Colonic mucosa (tissue), 4 donors: ENCODE measurements at regions not wholly inside any gene's neighbourhood (a gene's known extent, or its start where the extent isn't known, plus 50 kb on each side); places are given as distances from the start of the nearest gene placed in this dataset.

Experiments
- DNase-seq: peaks from one replicate; pipeline ENCODE4 v3.0.0-alpha.2; 2020
- H3K27ac ChIP-seq: fragments of 200-600 bp; one replicate; pipeline ENCODE4 v1.8.0; 2021
- H3K27me3 ChIP-seq: fragments of 200-600 bp; one replicate; pipeline ENCODE4 v1.8.0; 2021
- H3K36me3 ChIP-seq: fragments of 200-600 bp; one replicate; pipeline ENCODE4 v1.8.0; 2021
- H3K4me1 ChIP-seq: fragments of 200-600 bp; one replicate; pipeline ENCODE4 v1.8.0; 2021; ENCODE audit warnings: mild to moderate bottlenecking
- H3K4me3 ChIP-seq: fragments of 200-600 bp; one replicate; pipeline ENCODE4 v1.8.0; 2021
- H3K9ac ChIP-seq, 2 donors: one replicate each; pipeline ENCODE4 v1.7.0; 2013; ENCODE audit warnings: control low read depth in 2 of 2, low read depth in 2 of 2, low read length in 2 of 2
- H3K9me3 ChIP-seq: fragments of 200-600 bp; one replicate; pipeline ENCODE4 v1.8.0; 2021
- intact Hi-C: fragments of 100-400 bp; cut with DNase I; formaldehyde crosslinking; loops from one replicate; pipeline ENCODE4 v1.14.1; 2022
- TF ChIP-seq, protein P1 (sequence below): fragments of 200-600 bp; IDR thresholded peaks from one replicate; pipeline ENCODE4 v1.8.0; 2022; ENCODE audit warnings: antibody characterized with exemption, mild to moderate bottlenecking
- donor health status: healthy.
- donor health status: DM: no; HTN: no; CAD: no.
- donor health status: DM: no; HTN: no; CAD: no.

DNA sequence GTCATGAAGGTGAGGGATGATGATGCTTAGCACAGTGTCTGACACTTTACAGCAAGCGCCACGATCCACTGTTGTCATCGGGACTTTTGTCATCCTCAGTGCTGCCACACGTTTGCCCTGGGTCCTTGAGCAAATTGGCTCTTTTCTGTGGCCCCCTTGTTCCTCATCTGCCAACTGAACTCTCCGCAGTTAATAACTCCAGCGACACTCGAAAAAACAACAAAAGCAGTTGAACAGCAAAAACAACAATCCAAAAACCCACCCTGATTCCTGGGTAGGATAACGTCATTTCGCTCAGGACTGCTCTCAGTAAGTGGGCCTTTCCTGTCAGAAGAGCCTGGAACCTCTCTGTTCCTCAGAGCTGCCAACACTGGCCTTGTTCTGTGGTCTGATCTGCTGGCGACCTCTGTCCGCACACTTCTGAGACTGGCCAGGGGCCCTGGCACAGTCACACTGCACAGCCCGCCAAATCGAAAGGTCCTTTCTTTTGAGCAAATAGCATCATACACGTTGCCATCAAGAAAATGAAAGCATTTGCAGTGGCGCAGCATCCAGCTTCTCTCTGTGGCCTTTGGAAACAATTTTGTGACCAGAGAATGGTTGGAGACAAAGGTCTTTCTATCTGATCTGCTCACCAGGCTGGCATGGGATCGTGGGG is 79.9 kb upstream of the SYT13 start:
- Histone ChIP-seq H3K4me1 (no peaks in the 10 kb centered on the region), H3K4me3 (no peak overlapping the region), H3K9ac (no peak overlapping the region), H3K27me3 (no peaks in the 10 kb centered on the region), H3K9me3 (no peaks in the 10 kb centered on the region), H3K36me3 (no peaks in the 10 kb centered on the region), H3K27ac (no peak overlapping the region)
- TF ChIP-seq, protein P1, sequence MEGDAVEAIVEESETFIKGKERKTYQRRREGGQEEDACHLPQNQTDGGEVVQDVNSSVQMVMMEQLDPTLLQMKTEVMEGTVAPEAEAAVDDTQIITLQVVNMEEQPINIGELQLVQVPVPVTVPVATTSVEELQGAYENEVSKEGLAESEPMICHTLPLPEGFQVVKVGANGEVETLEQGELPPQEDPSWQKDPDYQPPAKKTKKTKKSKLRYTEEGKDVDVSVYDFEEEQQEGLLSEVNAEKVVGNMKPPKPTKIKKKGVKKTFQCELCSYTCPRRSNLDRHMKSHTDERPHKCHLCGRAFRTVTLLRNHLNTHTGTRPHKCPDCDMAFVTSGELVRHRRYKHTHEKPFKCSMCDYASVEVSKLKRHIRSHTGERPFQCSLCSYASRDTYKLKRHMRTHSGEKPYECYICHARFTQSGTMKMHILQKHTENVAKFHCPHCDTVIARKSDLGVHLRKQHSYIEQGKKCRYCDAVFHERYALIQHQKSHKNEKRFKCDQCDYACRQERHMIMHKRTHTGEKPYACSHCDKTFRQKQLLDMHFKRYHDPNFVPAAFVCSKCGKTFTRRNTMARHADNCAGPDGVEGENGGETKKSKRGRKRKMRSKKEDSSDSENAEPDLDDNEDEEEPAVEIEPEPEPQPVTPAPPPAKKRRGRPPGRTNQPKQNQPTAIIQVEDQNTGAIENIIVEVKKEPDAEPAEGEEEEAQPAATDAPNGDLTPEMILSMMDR = no peak
- intact Hi-C loops = loop anchor here (10.0 kb wide), 1 partner anchor 409 kb away; no protein-coding TSS in a partner anchor
- DNase-seq = no peak

GRCh38 chr11:45362636-45363035 is 76.5 kb upstream of the SYT13 start:
- Histone ChIP-seq H3K9ac (no peak overlapping the region), H3K36me3 (no peaks in the 10 kb centered on the region), H3K27ac (no peak overlapping the region), H3K4me3 (no peak overlapping the region), H3K4me1 (no peaks in the 10 kb centered on the region), H3K9me3 (no peaks in the 10 kb centered on the region), H3K27me3 (no peaks in the 10 kb centered on the region)
- intact Hi-C loops = loop anchor here (10.0 kb wide), 1 partner anchor 412 kb away; no protein-coding TSS in a partner anchor
- TF ChIP-seq, protein P1 = no peak
- DNase-seq = no peak

DNA sequence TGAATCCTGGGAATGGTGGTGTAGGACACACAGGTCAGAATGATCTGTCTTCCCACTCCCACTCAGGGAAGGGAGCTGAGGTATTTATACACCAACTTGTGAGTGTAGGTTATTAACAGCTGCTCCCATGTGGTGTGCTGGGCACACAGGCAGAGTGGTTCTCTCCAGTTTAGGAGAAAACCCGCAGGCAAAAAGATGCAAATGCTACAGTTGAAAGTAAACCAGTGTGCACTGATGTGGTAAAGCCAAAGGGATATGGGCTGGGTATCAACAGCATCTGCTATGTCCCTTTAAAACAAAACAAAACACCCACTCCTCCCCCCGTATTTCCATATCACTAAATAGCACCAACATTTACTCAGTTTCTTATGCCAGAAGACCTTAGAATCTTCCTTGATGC is 75.4 kb upstream of the SYT13 start:
- H3K36me3 ChIP-seq = no peaks in the 10 kb centered on the region
- TF ChIP-seq, protein P1 = no peak
- intact Hi-C loops = loop anchor here (10.0 kb wide), 1 partner anchor 413 kb away; no protein-coding TSS in a partner anchor
- H3K27me3 ChIP-seq = no peaks in the 10 kb centered on the region
- no peaks in the 10 kb centered on the region for H3K4me1 ChIP-seq
- no peaks in the 10 kb centered on the region for H3K9me3 ChIP-seq
- no peak overlapping the region for H3K9ac ChIP-seq
- no peak for DNase-seq
- H3K27ac ChIP-seq = no peak overlapping the region
- no peak overlapping the region for H3K4me3 ChIP-seq

- no peak for DNase-seq
- Histone ChIP-seq H3K27ac (no peak overlapping the region), H3K36me3 (no peaks in the 10 kb centered on the region), H3K4me1 (peaks cover 6% of the 10 kb centered on the region), H3K27me3 (no peaks in the 10 kb centered on the region), H3K9me3 (no peaks in the 10 kb centered on the region), H3K4me3 (peak overlapping the region; percentile 41), H3K9ac (peak overlapping the region in 1 of 2 donors; percentile 53)
- TF ChIP-seq, protein P1 = no peak
- intact Hi-C loops = no loop called here
Measured at GRCh38 chr11:45355706-45356041, 69.5 kb upstream of the SYT13 start.

DNA sequence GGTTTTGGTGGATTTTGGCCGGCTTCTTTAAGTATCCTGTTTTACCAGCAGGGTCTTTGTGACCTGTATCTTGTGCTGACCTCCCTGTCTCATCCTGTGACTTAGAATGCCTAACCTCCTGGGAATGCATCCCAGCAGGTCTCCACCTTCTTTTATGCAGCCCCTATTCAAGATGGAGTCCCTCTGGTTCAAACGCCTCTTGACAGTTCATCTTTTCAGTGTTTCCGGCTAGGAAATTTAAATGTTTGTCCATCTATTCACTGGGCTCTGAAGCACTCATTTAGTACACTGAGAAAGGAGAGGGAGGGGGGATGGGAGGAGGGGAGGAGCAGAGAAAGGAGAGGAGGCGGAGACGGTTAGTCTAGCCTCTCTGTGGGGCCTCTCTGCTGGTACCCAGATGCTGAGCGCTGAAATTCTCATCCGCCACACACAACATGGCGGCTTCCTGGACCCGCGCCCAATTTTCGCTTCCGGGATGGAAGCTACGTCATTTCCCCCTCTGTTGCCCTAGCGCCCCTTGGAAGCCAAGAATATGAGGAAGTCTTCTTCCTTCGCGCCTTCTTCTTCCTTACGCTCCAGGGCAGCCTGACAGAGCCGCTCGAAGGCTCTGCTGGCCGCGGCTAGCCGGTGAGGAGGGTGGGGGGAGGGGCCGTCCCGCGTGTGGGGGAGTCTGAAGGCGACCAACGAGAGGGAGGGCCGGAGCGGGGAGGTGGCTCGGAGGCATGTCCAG is 69.0 kb upstream of the SYT13 start:
- Histone ChIP-seq H3K9me3 (no peaks in the 10 kb centered on the region), H3K27ac (no peak overlapping the region), H3K4me1 (peaks cover 6% of the 10 kb centered on the region), H3K27me3 (no peaks in the 10 kb centered on the region), H3K9ac (peak overlapping the region in 1 of 2 donors; percentile 53), H3K4me3 (peak overlapping the region; percentile 41), H3K36me3 (no peaks in the 10 kb centered on the region)
- intact Hi-C loops = no loop called here
- DNase-seq = peak; percentile 86
- TF ChIP-seq, protein P1 = no peak
